Astrocyte (in vitro differentiated cells and primary cell): ENCODE measurements at regions not wholly inside any gene's neighbourhood (a gene's known extent, or its start where the extent isn't known, plus 50 kb on each side); places are given as distances from the start of the nearest gene placed in this dataset.

ENCODE experiments used
- DNase-seq: peaks from one replicate; pipeline ENCODE4 v3.0.0-alpha.2; 2010; ENCODE audit warnings: low read depth
- FAIRE-seq: peaks from 2 replicates; lab custom pipeline; 2011; peaks lifted over from hg19 to GRCh38; lab: Jason Lieb, UNC
- H2AFZ ChIP-seq: 2 replicates; pipeline ENCODE4 v1.6.0; 2012; ENCODE audit warnings: low read depth, low read length, inconsistent platforms
- H3K27ac ChIP-seq: 2 replicates; pipeline ENCODE4 v1.5.1; 2011; ENCODE audit warnings: low read depth, low read length, inconsistent platforms
- H3K27me3 ChIP-seq: 2 replicates; pipeline ENCODE4 v1.6.0; 2011; ENCODE audit warnings: low read length, inconsistent platforms; ENCODE audit not compliant: insufficient read depth
- H3K36me3 ChIP-seq: 2 replicates; pipeline ENCODE4 v1.5.1; 2011; ENCODE audit warnings: low read length, inconsistent platforms; ENCODE audit not compliant: insufficient read depth
- H3K4me1 ChIP-seq: 2 replicates; pipeline ENCODE4 v1.5.1; 2011; ENCODE audit warnings: low read length, inconsistent platforms; ENCODE audit not compliant: insufficient read depth
- H3K4me2 ChIP-seq: 2 replicates; pipeline ENCODE4 v1.6.0; 2012; ENCODE audit warnings: low read length, inconsistent platforms
- H3K4me3 ChIP-seq: 2 replicates; pipeline ENCODE4 v1.5.1; 2011; ENCODE audit warnings: low read depth, mild to moderate bottlenecking, low read length, inconsistent platforms; ENCODE audit not compliant: insufficient read depth
- H3K79me2 ChIP-seq: 2 replicates; pipeline ENCODE4 v1.6.0; 2012; ENCODE audit warnings: mild to moderate bottlenecking, low read length, inconsistent platforms; ENCODE audit not compliant: insufficient read depth
- H3K9ac ChIP-seq: 2 replicates; pipeline ENCODE4 v1.6.0; 2012; ENCODE audit warnings: mild to moderate bottlenecking, low read length, inconsistent platforms
- H3K9me3 ChIP-seq: 2 replicates; pipeline ENCODE4 v1.5.1; 2012; ENCODE audit warnings: low read depth, mild to moderate bottlenecking, low read length, inconsistent platforms; ENCODE audit not compliant: insufficient read depth
- H4K20me1 ChIP-seq: 2 replicates; pipeline ENCODE4 v1.6.0; 2012; ENCODE audit warnings: low read length, inconsistent platforms; ENCODE audit not compliant: insufficient read depth
- H3K27ac Mint-ChIP-seq: one replicate; pipeline ENCODE4 v1.8.0; 2021; ENCODE audit warnings: mild to moderate bottlenecking, mixed read lengths; ENCODE audit not compliant: unreplicated experiment
- H3K27me3 Mint-ChIP-seq: one replicate; pipeline ENCODE4 v1.8.0; 2021; ENCODE audit warnings: low read depth, mixed read lengths; ENCODE audit not compliant: unreplicated experiment
- H3K36me3 Mint-ChIP-seq: one replicate; pipeline ENCODE4 v1.8.0; 2021; ENCODE audit warnings: low read depth, mixed read lengths; ENCODE audit not compliant: unreplicated experiment
- H3K4me1 Mint-ChIP-seq: one replicate; pipeline ENCODE4 v1.8.0; 2021; ENCODE audit warnings: low read depth, mixed read lengths; ENCODE audit not compliant: unreplicated experiment
- H3K4me3 Mint-ChIP-seq: one replicate; pipeline ENCODE4 v1.8.0; 2021; ENCODE audit warnings: mild to moderate bottlenecking, moderate library complexity, mixed read lengths; ENCODE audit not compliant: unreplicated experiment
- H3K9me3 Mint-ChIP-seq: one replicate; pipeline ENCODE4 v1.8.0; 2021; ENCODE audit warnings: mild to moderate bottlenecking, mixed read lengths; ENCODE audit not compliant: unreplicated experiment
- CTCF ChIP-seq: IDR thresholded peaks from 2 replicates; pipeline ENCODE4 v1.5.1; 2011; ENCODE audit warnings: low read depth, mild to moderate bottlenecking, inconsistent platforms, low read length, moderate library complexity; ENCODE audit not compliant: insufficient read depth
- EZH2 ChIP-seq: IDR thresholded peaks from 2 replicates; pipeline ENCODE4 v1.6.1; 2012; ENCODE audit warnings: mild to moderate bottlenecking, low read length, inconsistent platforms; ENCODE audit not compliant: insufficient read depth

- Histone ChIP-seq H3K27ac (no peak overlapping the region), H3K79me2 (no peaks in the 10 kb centered on the region), H2AFZ (no peak overlapping the region), H4K20me1 (no peaks in the 10 kb centered on the region), H3K27me3 (no peaks in the 10 kb centered on the region), H3K36me3 (no peaks in the 10 kb centered on the region), H3K4me2 (no peak overlapping the region), H3K4me1 (no peaks in the 10 kb centered on the region), H3K9me3 (peaks cover under 1% of the 10 kb centered on the region), H3K4me3 (no peak overlapping the region), H3K9ac (no peak overlapping the region)
- Mint-ChIP-seq H3K27ac (no peak overlapping the region), H3K36me3 (no peaks in the 10 kb centered on the region), H3K27me3 (no peaks in the 10 kb centered on the region), H3K4me1 (no peaks in the 10 kb centered on the region), H3K4me3 (no peak overlapping the region), H3K9me3 (no peaks in the 10 kb centered on the region)
- DNase-seq, result no peak
- no peak for FAIRE-seq
- TF ChIP-seq CTCF, result no peak
- TF ChIP-seq EZH2, result no peak
Observed at GRCh38 chr1:232754930-232755329, 50.3 kb upstream of the MAP10 start.
